ENCODE measurements at regions not wholly inside any gene's neighbourhood (a gene's known extent, or its start where the extent isn't known, plus 50 kb on each side); places are given as distances from the start of the nearest gene placed in this dataset.

GRCh38 chrY:8656515-8656914 is 680.7 kb upstream of the TSPY4 start:
- no peak for TF ChIP-seq JUN (IDR thresholded peaks at IDR 0.05; ENCODE audit: borderline replicate concordance, insufficient read depth, insufficient read length, low read depth)
- no peak for TF ChIP-seq CTCF (IDR thresholded peaks at IDR 0.05; ENCODE audit: extremely low read depth in 1 of 2, insufficient read depth in 1 of 2, low read depth in 1 of 2, low read length in 2 of 2)
- no peak for TF ChIP-seq MYC (IDR thresholded peaks at IDR 0.05; ENCODE audit: low read depth, low read length)

All from endothelial cell of umbilical vein (primary cell).